Gastrocnemius medialis (tissue), 4 donors: ENCODE measurements at regions not wholly inside any gene's neighbourhood (a gene's known extent, or its start where the extent isn't known, plus 50 kb on each side); places are given as distances from the start of the nearest gene placed in this dataset.
"Not testable (repeated sequence)": the region's sequence is repeated elsewhere in the genome, so short reads cannot be mapped to it uniquely, and the experiment has no call there.

Source experiments
- CTCF ChIP-seq, 5 experiments: fragments of 450-650 bp in 3 of 5; fragments of 200-600 bp in 2 of 5; sonication (generic) in 2 of 5; IDR thresholded peaks in 4 of 5; conservative IDR thresholded peaks in 1 of 5; 1 replicate in 4 of 5; 2 replicates in 1 of 5; pipeline ENCODE4 v1.5.1; 2016 to 2019; ENCODE audit warnings: antibody characterized with exemption in 5 of 5, mild to moderate bottlenecking in 3 of 5, moderate library complexity in 3 of 5
- POLR2A ChIP-seq, 2 donors: fragments of 450-650 bp; IDR thresholded peaks; one replicate each; pipeline ENCODE4 v1.6.1; 2017; ENCODE audit warnings: antibody characterized with exemption in 2 of 2, mild to moderate bottlenecking in 2 of 2, moderate library complexity in 2 of 2

- not testable (repeated sequence) for TF ChIP-seq CTCF (IDR thresholded peaks at IDR 0.05 in 4 of 5, conservative IDR thresholded peaks at IDR 0.05 in 1 of 5); POLR2A (IDR thresholded peaks at IDR 0.05)
Measured at GRCh38 chr9:41655071-41655554, 466.0 kb upstream of the ZNG1F start.
